Small intestine (tissue), 7 donors: ENCODE measurements at regions not wholly inside any gene's neighbourhood (a gene's known extent, or its start where the extent isn't known, plus 50 kb on each side); places are given as distances from the start of the nearest gene placed in this dataset.
"Not testable (repeated sequence)": the region's sequence is repeated elsewhere in the genome, so short reads cannot be mapped to it uniquely, and the experiment has no call there.

Experiments used
- DNase-seq, 2 donors: peaks; one replicate each; pipeline versions ENCODE4 v3.0.0 to v3.0.0-alpha.2; 2013
- FAIRE-seq: peaks from 2 replicates; lab custom pipeline; 2012; peaks lifted over from hg19 to GRCh38; lab: Jason Lieb, UNC
- H3K27ac ChIP-seq, 3 donors: one replicate each; pipeline ENCODE4 v1.5.1; 2013; ENCODE audit warnings: low read length in 2 of 3, mild to moderate bottlenecking in 2 of 3, control low read depth in 1 of 3, inconsistent platforms in 1 of 3, low read depth in 1 of 3, moderate library complexity in 1 of 3
- H3K27me3 ChIP-seq, 3 donors: one replicate each; pipeline ENCODE4 v1.6.1; 2013; ENCODE audit warnings: low read length in 3 of 3, inconsistent platforms in 1 of 3; ENCODE audit not compliant: control insufficient read depth in 3 of 3, insufficient read depth in 3 of 3
- H3K36me3 ChIP-seq, 3 donors: one replicate each; pipeline ENCODE4 v1.6.1; 2013; ENCODE audit warnings: low read length in 3 of 3, inconsistent platforms in 1 of 3, low read depth in 1 of 3, mild to moderate bottlenecking in 1 of 3, moderate library complexity in 1 of 3; ENCODE audit not compliant: control insufficient read depth in 3 of 3, insufficient read depth in 2 of 3
- H3K4me1 ChIP-seq, 3 donors: one replicate each; pipeline ENCODE4 v1.6.1; 2013; ENCODE audit warnings: low read length in 2 of 3, inconsistent platforms in 1 of 3, low read depth in 1 of 3, mild to moderate bottlenecking in 1 of 3, moderate library complexity in 1 of 3; ENCODE audit not compliant: control insufficient read depth in 3 of 3, insufficient read depth in 2 of 3
- H3K4me3 ChIP-seq, 3 donors: one replicate each; pipeline ENCODE4 v1.5.1; 2013; ENCODE audit warnings: low read length in 3 of 3, control low read depth in 1 of 3, inconsistent platforms in 1 of 3, low read depth in 1 of 3, mild to moderate bottlenecking in 1 of 3, moderate library complexity in 1 of 3
- H3K9me3 ChIP-seq, 2 donors: one replicate each; pipeline ENCODE4 v1.6.1; 2013; ENCODE audit warnings: low read depth in 1 of 2, low read length in 1 of 2; ENCODE audit not compliant: control insufficient read depth in 2 of 2, insufficient read depth in 1 of 2
- WGBS, 3 donors: extraction: QIAGEN DNeasy Blood & Tissue Kit; methylation state at CpG; one replicate each; pipeline ENCODE4 v1.1.7; 2013; 5-methylcytosine and 5-hydroxymethylcytosine counted together
- donor health status: healthy with polysubstance abuse.
- donor health status: control.
- donor health status: control.
- donor health status: Bipolar disorder and iron deficiency.
- donor health status: healthy.

GRCh38 chr2:52342458-52342857 lies 1310.5 kb upstream of the NRXN1 start:
- no peak for DNase-seq
- no peaks in the 10 kb centered on the region for H3K27me3 ChIP-seq
- H3K36me3 ChIP-seq, result no peaks in the 10 kb centered on the region
- H3K9me3 ChIP-seq, result no peaks in the 10 kb centered on the region
- WGBS, 3 donors, result 74 to 84% (median 76%) methylated on average over 4 of the region's 4 CpGs
- FAIRE-seq, result no peak
- no peak overlapping the region for H3K27ac ChIP-seq
- no peak overlapping the region for H3K4me3 ChIP-seq
- H3K4me1 ChIP-seq, result no peaks in the 10 kb centered on the region

GRCh38 chr2:52341732-52342131 lies 1309.8 kb upstream of the NRXN1 start:
- WGBS, 3 donors, result 32 to 66% (median 55%) methylated on average over 3 of the region's 3 CpGs
- Histone ChIP-seq H3K9me3 (no peaks in the 10 kb centered on the region), H3K4me1 (no peaks in the 10 kb centered on the region), H3K36me3 (no peaks in the 10 kb centered on the region), H3K27ac (no peak overlapping the region), H3K27me3 (no peaks in the 10 kb centered on the region), H3K4me3 (no peak overlapping the region)
- DNase-seq (peak in 1 of 2 donors; percentile 70), FAIRE-seq (no peak)

- Histone ChIP-seq H3K4me3 (no peak overlapping the region), H3K36me3 (no peaks in the 10 kb centered on the region), H3K4me1 (no peaks in the 10 kb centered on the region), H3K9me3 (no peaks in the 10 kb centered on the region), H3K27me3 (no peaks in the 10 kb centered on the region), H3K27ac (no peak overlapping the region)
- FAIRE-seq, result no peak
- DNase-seq, result no peak
- 5 to 44% (median 13%) methylated on average over 1 of the region's 1 CpG for WGBS, 3 donors
Measured at GRCh38 chr2:52340171-52340570, 1308.2 kb upstream of the NRXN1 start.

- 85 to 89% (median 87%) methylated on average over 7 of the region's 7 CpGs for WGBS, 3 donors
- DNase-seq, H3K4me1 ChIP-seq, H3K4me3 ChIP-seq, H3K27me3 ChIP-seq, H3K36me3 ChIP-seq, H3K9me3 ChIP-seq, FAIRE-seq, H3K27ac ChIP-seq: not testable (repeated sequence)
Measured at GRCh38 chr2:52337786-52338185, 1305.9 kb upstream of the NRXN1 start.

- no peak for FAIRE-seq
- Histone ChIP-seq H3K36me3 (no peaks in the 10 kb centered on the region), H3K9me3 (no peaks in the 10 kb centered on the region), H3K27ac (no peak overlapping the region), H3K27me3 (no peaks in the 10 kb centered on the region), H3K4me3 (no peak overlapping the region), H3K4me1 (no peaks in the 10 kb centered on the region)
- 53 to 62% (median 53%) methylated on average over 2 of the region's 2 CpGs for WGBS, 3 donors
- no peak for DNase-seq
Measured at GRCh38 chr2:52336951-52337350, 1305.0 kb upstream of the NRXN1 start.

GRCh38 chr2:52335727-52336126 lies 1303.8 kb upstream of the NRXN1 start:
- DNase-seq, result no peak
- FAIRE-seq, result no peak
- WGBS, 3 donors, result 52 to 64% (median 58%) methylated on average over 1 of the region's 1 CpG
- no peaks in the 10 kb centered on the region for H3K4me1 ChIP-seq
- H3K36me3 ChIP-seq, result no peaks in the 10 kb centered on the region
- no peak overlapping the region for H3K4me3 ChIP-seq
- no peak overlapping the region for H3K27ac ChIP-seq
- no peaks in the 10 kb centered on the region for H3K9me3 ChIP-seq
- H3K27me3 ChIP-seq, result no peaks in the 10 kb centered on the region

GRCh38 chr2:52334185-52334584 lies 1302.3 kb upstream of the NRXN1 start:
- Histone ChIP-seq H3K27ac (no peak overlapping the region), H3K27me3 (no peaks in the 10 kb centered on the region), H3K9me3 (no peaks in the 10 kb centered on the region), H3K36me3 (no peaks in the 10 kb centered on the region), H3K4me1 (no peaks in the 10 kb centered on the region), H3K4me3 (no peak overlapping the region)
- DNase-seq (no peak), FAIRE-seq (no peak)
- 58 to 81% (median 60%) methylated on average over 4 of the region's 4 CpGs for WGBS, 3 donors

GRCh38 chr2:52327641-52328040 lies 1295.7 kb upstream of the NRXN1 start:
- Histone ChIP-seq H3K9me3 (peaks cover 1 to 24% of the 10 kb centered on the region in 2 donors), H3K27me3 (no peaks in the 10 kb centered on the region), H3K4me1 (no peaks in the 10 kb centered on the region), H3K36me3 (no peaks in the 10 kb centered on the region), H3K27ac (no peak overlapping the region), H3K4me3 (no peak overlapping the region)
- WGBS, 3 donors, result 88 to 100% (median 96%) methylated on average over 2 of the region's 2 CpGs
- FAIRE-seq, result no peak
- no peak for DNase-seq

GRCh38 chr2:52314231-52314630 lies 1282.3 kb upstream of the NRXN1 start:
- Histone ChIP-seq H3K4me3 (no peak overlapping the region), H3K27me3 (no peaks in the 10 kb centered on the region), H3K36me3 (no peaks in the 10 kb centered on the region), H3K4me1 (no peaks in the 10 kb centered on the region), H3K27ac (no peak overlapping the region), H3K9me3 (no peaks in the 10 kb centered on the region)
- WGBS, 3 donors, result 88 to 100% (median 89%) methylated on average over 3 of the region's 3 CpGs
- no peak for DNase-seq
- no peak for FAIRE-seq
